ENCODE measurements at regions not wholly inside any gene's neighbourhood (a gene's known extent, or its start where the extent isn't known, plus 50 kb on each side); places are given as distances from the start of the nearest gene placed in this dataset.

- H3K4me3 ChIP-seq: peak overlapping the region; percentile 46
- H3K9me2 ChIP-seq (ENCODE audit: insufficient read depth): no peaks in the 10 kb centered on the region
- H3K9me3 ChIP-seq (ENCODE audit: low read depth): no peaks in the 10 kb centered on the region
- peak overlapping the region; percentile 45; the same call in 1 of the 2 replicates for H3K27ac ChIP-seq
- H4K20me1 ChIP-seq (ENCODE audit: insufficient read depth): no peaks in the 10 kb centered on the region
- no peaks in the 10 kb centered on the region; the same call in 1 of the 2 replicates for H3K27me3 ChIP-seq (replicated peaks; ENCODE audit: insufficient read depth)
- peak overlapping the region; percentile 55 for H3K4me2 ChIP-seq (ENCODE audit: unreplicated experiment)
- peak; percentile 77 for DNase-seq
- H3K4me1 ChIP-seq (ENCODE audit: insufficient read depth): peaks cover 17% of the 10 kb centered on the region
- in situ Hi-C loops (cut with MboI): no loop called here
- no peaks in the 10 kb centered on the region for H3K79me2 ChIP-seq (ENCODE audit: insufficient read depth)
- no peaks in the 10 kb centered on the region for H3K36me3 ChIP-seq (ENCODE audit: low read depth)
- peak overlapping the region; percentile 26 for H3K9ac ChIP-seq
- TF ChIP-seq EZH2 (IDR thresholded peaks at IDR 0.05; ENCODE audit: insufficient read depth, poor library complexity, severe bottlenecking) (no peak), EZH2phosphoT487 (IDR thresholded peaks at IDR 0.05; ENCODE audit: insufficient read depth, low read depth) (no peak)
- peaks cover 24% of the 10 kb centered on the region for H3F3A ChIP-seq (ENCODE audit: insufficient read depth)
- peak overlapping the region; percentile 64 for H2AFZ ChIP-seq
- WGBS, 2 experiments (ENCODE audit: low coverage in 1 of 2, low lambda C conversion rate in 2 of 2, missing lambda C conversion rate in 2 of 2): 3% methylated on average over 5 of the region's 5 CpGs
Measured at GRCh38 chr16:26993963-26994362, 72.8 kb upstream of the C16orf82 start.

DNA sequence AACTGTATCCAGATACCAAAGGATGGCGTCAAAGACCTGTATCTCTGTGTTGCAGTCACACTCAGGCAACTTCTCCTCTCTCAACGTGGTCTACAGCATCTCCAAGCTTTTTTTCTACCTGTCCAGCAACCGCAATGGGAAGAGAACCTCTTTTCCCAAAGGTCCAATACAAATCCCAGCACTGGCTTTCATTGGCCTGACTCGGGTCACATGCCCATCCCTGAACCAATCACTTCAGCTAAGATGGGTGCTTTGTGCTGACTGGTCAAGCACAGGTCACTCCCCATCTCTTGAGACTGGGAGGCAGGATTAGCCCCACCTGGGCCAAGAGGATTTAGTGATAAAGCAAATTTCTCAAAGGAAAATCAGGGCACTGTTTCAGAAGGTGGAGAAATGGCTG lies 71.2 kb upstream of the C16orf82 start:
- H3F3A ChIP-seq (ENCODE audit: insufficient read depth): peaks cover 24% of the 10 kb centered on the region
- no peak overlapping the region for H3K4me3 ChIP-seq
- H3K27me3 ChIP-seq (replicated peaks; ENCODE audit: insufficient read depth): peaks cover 11% of the 10 kb centered on the region; the same call in 1 of the 2 replicates
- H3K27ac ChIP-seq: no peak overlapping the region
- H2AFZ ChIP-seq: no peak overlapping the region
- WGBS, 2 experiments (ENCODE audit: low coverage in 1 of 2, low lambda C conversion rate in 2 of 2, missing lambda C conversion rate in 2 of 2): 75 to 83% methylated on average over 4 of the region's 4 CpGs
- H3K9me2 ChIP-seq (ENCODE audit: insufficient read depth): no peaks in the 10 kb centered on the region
- peaks cover 17% of the 10 kb centered on the region for H3K4me1 ChIP-seq (ENCODE audit: insufficient read depth)
- no peak for DNase-seq
- H3K9ac ChIP-seq: no peak overlapping the region
- no peaks in the 10 kb centered on the region for H3K9me3 ChIP-seq (ENCODE audit: low read depth)
- no peaks in the 10 kb centered on the region for H3K79me2 ChIP-seq (ENCODE audit: insufficient read depth)
- TF ChIP-seq EZH2 (IDR thresholded peaks at IDR 0.05; ENCODE audit: insufficient read depth, poor library complexity, severe bottlenecking) (no peak), EZH2phosphoT487 (IDR thresholded peaks at IDR 0.05; ENCODE audit: insufficient read depth, low read depth) (no peak)
- H3K36me3 ChIP-seq (ENCODE audit: low read depth): no peaks in the 10 kb centered on the region
- in situ Hi-C loops (cut with MboI): no loop called here
- H3K4me2 ChIP-seq (ENCODE audit: unreplicated experiment): no peak overlapping the region
- no peaks in the 10 kb centered on the region for H4K20me1 ChIP-seq (ENCODE audit: insufficient read depth)

DNA sequence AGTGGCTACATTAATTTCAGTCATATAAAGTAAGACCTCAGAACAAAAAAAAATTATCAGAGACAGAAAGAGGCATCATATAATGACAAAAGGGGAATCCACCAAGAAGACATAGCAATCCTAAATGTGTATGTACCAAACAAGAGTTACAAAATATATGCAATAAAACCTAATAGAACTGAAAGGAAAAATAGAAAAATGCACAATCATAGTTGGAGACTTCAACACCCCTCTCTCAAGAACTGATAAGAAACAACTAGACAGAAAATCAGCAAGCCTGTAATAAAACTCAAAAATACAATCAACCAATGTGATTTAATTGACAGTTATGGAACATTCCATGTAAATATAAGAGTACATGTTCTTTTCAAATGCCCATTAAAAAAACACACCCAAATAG lies 61.3 kb upstream of the C16orf82 start:
- H3K36me3 ChIP-seq (ENCODE audit: low read depth): no peaks in the 10 kb centered on the region
- H3F3A ChIP-seq (ENCODE audit: insufficient read depth): no peaks in the 10 kb centered on the region
- no peak overlapping the region for H3K4me2 ChIP-seq (ENCODE audit: unreplicated experiment)
- H2AFZ ChIP-seq: no peak overlapping the region
- no peaks in the 10 kb centered on the region for H3K79me2 ChIP-seq (ENCODE audit: insufficient read depth)
- H3K9ac ChIP-seq: no peak overlapping the region
- TF ChIP-seq EZH2 (IDR thresholded peaks at IDR 0.05; ENCODE audit: insufficient read depth, poor library complexity, severe bottlenecking) (no peak), EZH2phosphoT487 (IDR thresholded peaks at IDR 0.05; ENCODE audit: insufficient read depth, low read depth) (no peak)
- H4K20me1 ChIP-seq (ENCODE audit: insufficient read depth): no peaks in the 10 kb centered on the region
- H3K9me2 ChIP-seq (ENCODE audit: insufficient read depth): 0 out of 2 replicates have a peak, but pooled peaks cover 6% of the 10 kb centered on the region
- no peaks in the 10 kb centered on the region; the same call in 1 of the 2 replicates for H3K27me3 ChIP-seq (replicated peaks; ENCODE audit: insufficient read depth)
- DNase-seq: no peak
- H3K9me3 ChIP-seq (ENCODE audit: low read depth): no peaks in the 10 kb centered on the region
- H3K27ac ChIP-seq: no peak overlapping the region
- in situ Hi-C loops (cut with MboI): no loop called here
- H3K4me3 ChIP-seq: no peak overlapping the region
- no peaks in the 10 kb centered on the region for H3K4me1 ChIP-seq (ENCODE audit: insufficient read depth)
